Fibroblast of lung (primary cell): ENCODE measurements at regions not wholly inside any gene's neighbourhood (a gene's known extent, or its start where the extent isn't known, plus 50 kb on each side); places are given as distances from the start of the nearest gene placed in this dataset.

Experiments used
- DNase-seq, 2 donors: peaks; one replicate each; pipeline versions ENCODE4 v3.0.0 to v3.0.0-alpha.2; 2010; ENCODE audit warnings: low read depth in 2 of 2
- H2AFZ ChIP-seq: 2 replicates; pipeline ENCODE4 v1.5.1; 2012; ENCODE audit warnings: low read length, control low read depth, inconsistent platforms
- H3K27ac ChIP-seq: 2 replicates; pipeline ENCODE4 v1.5.1; 2011; ENCODE audit warnings: low read length, control low read depth; ENCODE audit not compliant: insufficient read depth
- H3K27me3 ChIP-seq: 2 replicates; pipeline ENCODE4 v1.5.1; 2011; ENCODE audit warnings: mild to moderate bottlenecking, low read length; ENCODE audit not compliant: control insufficient read depth, insufficient read depth
- H3K36me3 ChIP-seq: 2 replicates; pipeline ENCODE4 v1.5.1; 2011; ENCODE audit warnings: low read length; ENCODE audit not compliant: control insufficient read depth, insufficient read depth
- H3K4me1 ChIP-seq: 2 replicates; pipeline ENCODE4 v1.5.1; 2011; ENCODE audit warnings: low read length; ENCODE audit not compliant: control insufficient read depth, insufficient read depth; ENCODE audit errors: extremely low read depth
- H3K4me2 ChIP-seq: 2 replicates; pipeline ENCODE4 v1.5.1; 2011; ENCODE audit warnings: low read length, control low read depth; ENCODE audit not compliant: insufficient read depth; ENCODE audit errors: extremely low read depth
- H3K4me3 ChIP-seq, 4 experiments: fragments of 200-600 bp in 1 of 4; sonication (generic) in 1 of 4; replicated peaks in 1 of 4; 2 replicates each; pipeline ENCODE4 v1.5.1; 2011 to 2016; ENCODE audit warnings: low read length in 4 of 4, low read depth in 3 of 4, mild to moderate bottlenecking in 3 of 4, control low read depth in 2 of 4, inconsistent platforms in 1 of 4, mixed read lengths in 1 of 4; ENCODE audit not compliant: insufficient read depth in 1 of 4; ENCODE audit errors: control extremely low read depth in 1 of 4
- H3K79me2 ChIP-seq: 2 replicates; pipeline ENCODE4 v1.5.1; 2012; ENCODE audit warnings: mild to moderate bottlenecking, low read length, inconsistent platforms; ENCODE audit not compliant: control insufficient read depth, insufficient read depth
- H3K9ac ChIP-seq: 2 replicates; pipeline ENCODE4 v1.5.1; 2011; ENCODE audit warnings: mild to moderate bottlenecking, low read length, control low read depth; ENCODE audit not compliant: insufficient read depth
- H3K9me3 ChIP-seq: 2 replicates; pipeline ENCODE4 v1.5.1; 2012; ENCODE audit warnings: low read depth, low read length; ENCODE audit not compliant: control insufficient read depth, insufficient read depth
- H4K20me1 ChIP-seq: 2 replicates; pipeline ENCODE4 v1.5.1; 2011; ENCODE audit warnings: low read length; ENCODE audit not compliant: control insufficient read depth, insufficient read depth; ENCODE audit errors: extremely low read depth
- EZH2 ChIP-seq: IDR thresholded peaks from 2 replicates; pipeline ENCODE4 v1.5.1; 2012; ENCODE audit warnings: low read length, control low read depth, mild to moderate bottlenecking; ENCODE audit errors: missing control alignments
- TF ChIP-seq, protein P1 (sequence below), 2 donors: IDR thresholded peaks in 1 of 2; conservative IDR thresholded peaks in 1 of 2; 1 replicate in 1 of 2; 2 replicates in 1 of 2; pipeline ENCODE4 v1.5.1; 2011 to 2012; ENCODE audit warnings: low read length in 2 of 2, control low read depth in 1 of 2, inconsistent platforms in 1 of 2, low read depth in 1 of 2, mild to moderate bottlenecking in 1 of 2

DNA sequence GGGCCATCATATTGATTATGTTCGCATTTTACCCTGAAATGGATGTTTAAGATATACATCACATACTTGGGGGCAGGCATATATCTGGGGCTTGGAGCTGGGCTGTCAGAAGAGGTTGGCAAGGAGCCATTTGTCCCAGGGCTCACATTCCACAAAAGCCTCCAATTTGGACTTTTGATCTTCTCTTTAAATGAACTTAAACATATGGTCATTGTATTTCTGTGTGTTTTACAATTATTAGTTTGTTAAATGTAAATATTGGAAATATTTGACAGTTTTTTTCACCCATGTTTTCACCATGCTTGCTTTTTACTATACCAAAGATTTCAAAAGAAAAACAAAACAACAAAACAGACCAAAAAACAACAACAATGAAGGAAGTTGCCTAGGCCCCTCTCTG lies 165.8 kb upstream of the MEIS1 start:
- Histone ChIP-seq H2AFZ (no peak overlapping the region), H3K79me2 (no peaks in the 10 kb centered on the region), H3K27me3 (no peaks in the 10 kb centered on the region), H3K9me3 (no peaks in the 10 kb centered on the region), H3K9ac (no peak overlapping the region), H3K36me3 (no peaks in the 10 kb centered on the region), H3K4me1 (no peaks in the 10 kb centered on the region), H3K27ac (no peak overlapping the region), H4K20me1 (no peaks in the 10 kb centered on the region), H3K4me2 (no peak overlapping the region), H3K4me3 (no peak overlapping the region)
- no peak for DNase-seq
- no peak for TF ChIP-seq EZH2

DNA sequence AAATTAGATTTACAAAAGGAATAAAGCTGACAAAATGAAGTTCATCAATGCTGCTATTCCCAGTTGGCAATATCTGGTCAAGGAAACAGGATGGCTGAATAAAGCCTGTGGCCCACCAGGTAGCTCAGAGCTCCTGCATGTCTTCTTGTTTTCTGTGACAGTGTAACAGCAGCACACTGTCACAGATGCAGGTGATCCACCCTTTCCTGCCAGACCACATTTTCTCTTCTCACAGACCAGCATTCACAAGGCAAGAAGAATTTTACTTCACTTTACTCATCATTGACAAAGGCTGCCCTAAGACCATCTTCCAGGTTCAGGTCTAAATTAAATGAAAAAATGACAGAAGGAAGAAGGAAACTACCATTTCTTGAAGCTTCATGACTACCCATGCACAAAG lies 166.2 kb upstream of the MEIS1 start:
- H3K4me2 ChIP-seq = no peak overlapping the region
- no peaks in the 10 kb centered on the region for H3K4me1 ChIP-seq
- H3K9me3 ChIP-seq = no peaks in the 10 kb centered on the region
- DNase-seq = no peak
- H2AFZ ChIP-seq = no peak overlapping the region
- no peaks in the 10 kb centered on the region for H3K36me3 ChIP-seq
- H3K79me2 ChIP-seq = no peaks in the 10 kb centered on the region
- no peaks in the 10 kb centered on the region for H3K27me3 ChIP-seq
- H3K9ac ChIP-seq = no peak overlapping the region
- no peak for TF ChIP-seq EZH2
- TF ChIP-seq, protein P1, sequence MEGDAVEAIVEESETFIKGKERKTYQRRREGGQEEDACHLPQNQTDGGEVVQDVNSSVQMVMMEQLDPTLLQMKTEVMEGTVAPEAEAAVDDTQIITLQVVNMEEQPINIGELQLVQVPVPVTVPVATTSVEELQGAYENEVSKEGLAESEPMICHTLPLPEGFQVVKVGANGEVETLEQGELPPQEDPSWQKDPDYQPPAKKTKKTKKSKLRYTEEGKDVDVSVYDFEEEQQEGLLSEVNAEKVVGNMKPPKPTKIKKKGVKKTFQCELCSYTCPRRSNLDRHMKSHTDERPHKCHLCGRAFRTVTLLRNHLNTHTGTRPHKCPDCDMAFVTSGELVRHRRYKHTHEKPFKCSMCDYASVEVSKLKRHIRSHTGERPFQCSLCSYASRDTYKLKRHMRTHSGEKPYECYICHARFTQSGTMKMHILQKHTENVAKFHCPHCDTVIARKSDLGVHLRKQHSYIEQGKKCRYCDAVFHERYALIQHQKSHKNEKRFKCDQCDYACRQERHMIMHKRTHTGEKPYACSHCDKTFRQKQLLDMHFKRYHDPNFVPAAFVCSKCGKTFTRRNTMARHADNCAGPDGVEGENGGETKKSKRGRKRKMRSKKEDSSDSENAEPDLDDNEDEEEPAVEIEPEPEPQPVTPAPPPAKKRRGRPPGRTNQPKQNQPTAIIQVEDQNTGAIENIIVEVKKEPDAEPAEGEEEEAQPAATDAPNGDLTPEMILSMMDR (conservative IDR thresholded peaks at IDR 0.05 in 1 of 2, IDR thresholded peaks at IDR 0.05 in 1 of 2; ENCODE audit: low read depth in 1 of 2, low read length in 2 of 2) = no peak
- no peak overlapping the region for H3K27ac ChIP-seq
- no peaks in the 10 kb centered on the region for H4K20me1 ChIP-seq
- H3K4me3 ChIP-seq = no peak overlapping the region

DNA sequence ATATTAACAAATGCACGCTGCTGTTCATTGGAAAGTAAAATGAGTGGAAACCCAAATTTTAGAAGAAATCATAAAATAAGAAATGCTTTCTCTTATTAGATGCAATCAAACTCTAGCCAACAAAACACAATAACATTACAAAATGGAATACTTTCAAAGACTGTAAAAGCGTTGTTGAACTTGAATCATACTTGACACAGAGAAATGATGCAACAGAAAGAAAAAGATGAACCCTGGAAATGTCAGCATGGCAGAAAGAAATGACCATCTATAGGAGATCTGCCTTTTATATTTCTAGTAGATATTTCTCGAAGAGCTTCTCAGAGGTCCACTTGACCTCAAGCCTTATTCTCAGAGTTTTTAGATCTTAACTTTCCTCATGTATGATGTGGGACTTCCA lies 170.6 kb upstream of the MEIS1 start:
- no peaks in the 10 kb centered on the region for H3K36me3 ChIP-seq
- no peaks in the 10 kb centered on the region for H3K79me2 ChIP-seq
- no peak overlapping the region for H2AFZ ChIP-seq
- H3K4me1 ChIP-seq = no peaks in the 10 kb centered on the region
- no peak overlapping the region for H3K9ac ChIP-seq
- H3K27ac ChIP-seq = no peak overlapping the region
- H3K4me2 ChIP-seq = no peak overlapping the region
- H4K20me1 ChIP-seq = no peaks in the 10 kb centered on the region
- no peaks in the 10 kb centered on the region for H3K27me3 ChIP-seq
- no peak overlapping the region for H3K4me3 ChIP-seq
- TF ChIP-seq EZH2 = no peak
- TF ChIP-seq, protein P1 (conservative IDR thresholded peaks at IDR 0.05 in 1 of 2, IDR thresholded peaks at IDR 0.05 in 1 of 2; ENCODE audit: low read depth in 1 of 2, low read length in 2 of 2) = no peak
- DNase-seq = no peak
- no peaks in the 10 kb centered on the region for H3K9me3 ChIP-seq
